NCI-H2196 (cell line): ENCODE measurements at regions not wholly inside any gene's neighbourhood (a gene's known extent, or its start where the extent isn't known, plus 50 kb on each side); places are given as distances from the start of the nearest gene placed in this dataset.

Experiments used
- DNase-seq: peaks from one replicate; lab custom pipeline; 2025; ENCODE audit not compliant: unreplicated experiment; lab: John Stamatoyannopoulos, UW

DNA sequence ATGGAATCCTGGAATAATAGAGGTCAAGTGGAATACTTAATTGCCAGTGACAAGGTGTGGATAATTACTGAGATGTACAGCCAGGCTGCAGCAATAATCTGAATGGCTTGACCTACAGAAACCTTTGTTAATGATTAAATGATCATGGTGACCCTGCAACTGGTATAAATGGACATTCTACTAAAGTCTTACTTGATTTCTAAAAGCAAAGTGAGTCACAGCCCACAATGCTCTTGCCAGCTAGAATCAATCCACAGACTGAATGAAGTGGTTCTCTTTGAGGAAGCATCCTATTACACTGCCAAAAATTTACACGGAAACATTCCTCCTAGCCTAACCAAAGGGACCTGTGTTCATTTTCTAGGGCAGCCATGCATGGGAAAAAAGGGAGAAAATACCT, 518.5 kb downstream of the SOX5 start:
- DNase-seq = no peak

GRCh38 chr12:23433121-23433520, 516.3 kb downstream of the SOX5 start:
- DNase-seq = no peak

DNA sequence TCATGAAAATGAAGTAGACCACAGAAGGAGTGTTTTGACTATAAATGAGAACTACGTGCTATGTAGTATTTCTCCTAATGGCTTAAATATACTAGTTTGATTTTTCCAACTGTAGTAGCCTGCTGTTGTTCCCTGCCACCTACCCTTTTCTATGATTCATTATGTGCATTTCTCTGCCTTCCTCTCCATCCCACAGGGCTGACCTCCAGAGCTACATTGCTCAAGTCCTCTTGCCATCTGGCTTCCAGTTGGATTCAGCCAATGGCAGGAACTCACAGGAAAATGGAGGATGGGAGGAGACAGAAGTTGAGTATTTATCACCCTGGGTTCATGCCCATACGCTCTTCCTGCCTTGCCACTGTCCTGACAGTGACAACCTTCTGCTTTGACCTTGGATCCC, 515.3 kb downstream of the SOX5 start:
- DNase-seq = no peak

DNA sequence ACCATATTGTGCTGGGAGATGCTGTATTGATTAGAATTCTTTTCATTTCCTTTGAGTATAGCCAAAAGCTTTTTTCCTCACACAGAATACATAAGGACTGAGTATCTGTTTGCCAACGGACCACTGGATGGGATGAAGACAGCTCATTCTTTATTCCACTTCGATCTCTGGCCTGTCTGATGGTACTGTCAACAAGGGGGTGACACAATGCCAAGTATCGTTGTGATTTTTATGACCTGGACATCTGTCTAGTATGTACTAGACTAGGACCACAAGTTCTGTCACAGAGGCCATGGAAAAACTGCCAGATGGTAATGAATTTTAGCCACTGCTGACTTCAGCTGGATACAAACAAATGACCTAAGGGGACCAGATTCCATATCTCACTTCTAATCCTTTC, 502.7 kb downstream of the SOX5 start:
- peak; percentile 39 for DNase-seq

DNA sequence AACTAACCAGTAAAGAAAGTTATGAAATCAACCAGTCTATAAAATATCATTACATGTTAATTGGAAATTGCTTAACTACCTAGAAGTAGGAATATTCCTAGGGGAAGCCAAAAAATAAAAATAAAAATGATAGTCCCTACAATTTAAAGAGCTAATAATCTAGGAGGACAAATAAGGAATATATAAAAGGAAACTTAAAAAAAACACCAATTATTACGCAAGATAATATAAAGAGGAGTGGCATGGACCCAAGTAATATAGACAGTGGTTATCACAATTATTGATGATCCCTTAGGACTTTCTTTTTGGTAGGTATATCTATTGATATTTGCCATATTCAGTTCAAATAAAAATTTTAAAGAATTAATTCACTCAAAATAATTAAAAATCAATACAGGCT, 498.7 kb downstream of the SOX5 start:
- no peak for DNase-seq

DNA sequence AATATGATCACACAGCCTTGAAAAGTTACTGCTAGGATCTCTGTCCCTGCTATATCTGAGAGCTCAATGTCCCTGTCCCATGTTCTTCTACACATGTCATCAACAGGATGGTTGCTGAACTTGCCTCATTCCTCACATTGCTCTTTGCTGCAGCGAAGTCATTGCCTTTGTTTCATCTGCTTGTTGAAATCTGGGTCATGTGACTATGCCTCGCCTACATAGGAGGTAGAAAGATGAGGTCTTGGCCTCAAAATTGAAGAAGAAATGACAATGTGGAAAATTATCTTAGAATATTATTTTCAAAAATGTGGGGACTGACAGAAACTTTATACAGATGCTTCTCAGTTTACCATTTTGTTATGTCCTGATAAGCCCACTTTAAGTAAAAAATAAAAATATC, 494.2 kb downstream of the SOX5 start:
- DNase-seq = no peak

DNA sequence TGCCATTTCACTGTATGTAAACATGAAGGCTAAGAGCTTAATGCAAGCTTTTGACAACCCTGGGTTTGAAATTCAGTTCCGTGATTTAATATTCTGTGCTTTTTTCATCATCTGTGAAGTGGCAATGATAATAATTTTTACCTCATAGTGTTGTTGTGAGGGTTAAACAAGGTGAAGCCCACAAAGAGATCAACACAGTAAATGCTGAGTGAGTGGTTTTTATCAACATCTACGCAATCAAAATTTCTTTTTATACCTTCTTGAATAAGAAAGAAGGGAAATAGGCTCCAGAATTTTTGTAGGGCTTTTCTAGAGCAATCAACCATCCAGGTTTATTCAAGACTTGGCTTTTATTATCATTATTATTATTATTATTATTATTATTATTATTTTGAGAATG, 490.8 kb downstream of the SOX5 start:
- DNase-seq = no peak

- DNase-seq = no peak
Measured at GRCh38 chr12:23462546-23462945, 486.9 kb downstream of the SOX5 start.

- DNase-seq = no peak
Measured at GRCh38 chr12:23463172-23463571, 486.3 kb downstream of the SOX5 start.

DNA sequence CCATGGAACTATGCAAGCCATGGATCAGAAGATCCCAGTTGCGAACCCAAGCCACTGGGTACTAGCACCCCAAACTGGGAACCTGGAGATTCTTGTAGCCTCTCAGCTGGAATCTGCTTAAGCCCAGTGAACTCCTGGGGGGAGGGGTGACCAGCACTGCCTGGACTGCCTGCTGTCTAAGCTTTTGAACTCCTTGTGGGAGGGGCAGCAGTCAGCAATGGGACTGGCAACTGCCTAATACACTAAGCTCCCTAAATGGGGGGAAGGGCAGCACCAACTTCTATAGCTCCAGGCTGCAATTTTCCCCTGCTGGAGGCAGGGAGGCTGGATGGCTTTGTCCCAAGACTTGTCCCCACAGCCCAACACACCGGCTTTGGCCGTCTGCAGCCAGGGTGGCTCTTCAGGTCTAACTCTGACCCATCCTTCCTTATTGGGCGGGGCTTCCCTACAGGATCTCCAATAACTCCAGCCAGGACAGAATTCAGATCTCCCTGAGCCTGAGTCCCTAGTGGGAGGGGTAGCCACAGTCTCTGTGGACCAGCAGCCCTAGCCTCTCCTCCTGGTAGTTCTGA, 485.1 kb downstream of the SOX5 start:
- DNase-seq = no peak

DNA sequence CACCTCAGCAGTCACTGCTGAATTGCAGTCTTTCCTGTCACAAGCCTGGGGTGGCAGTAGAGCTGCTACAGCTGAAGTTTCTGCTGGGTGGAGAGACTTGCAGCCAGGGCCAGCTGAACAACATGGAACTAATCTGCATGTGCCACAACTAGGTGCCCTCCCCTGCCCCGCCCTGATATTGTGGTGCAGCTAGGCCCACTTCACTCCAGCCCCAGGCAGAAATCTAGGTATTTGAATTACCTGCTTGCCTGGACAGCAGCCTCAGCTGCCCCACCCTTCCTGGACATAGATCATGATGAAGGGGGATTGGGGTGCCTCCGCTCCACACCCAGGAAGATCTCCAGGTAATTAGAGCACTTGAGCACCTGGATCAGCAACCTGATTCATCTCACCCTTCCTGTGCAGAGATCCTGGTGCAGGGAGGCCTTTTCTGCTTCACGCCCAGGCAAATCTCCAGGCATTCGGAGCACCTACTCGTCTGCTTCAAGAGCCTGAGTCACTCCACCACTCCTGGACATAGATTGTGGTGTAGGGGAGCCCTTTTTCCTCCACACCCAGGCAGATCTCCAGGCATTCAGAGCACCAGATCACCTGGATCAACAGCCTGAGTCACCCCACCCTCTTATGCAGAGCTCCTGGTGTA, 477.0 kb downstream of the SOX5 start:
- DNase-seq = peak; percentile 61

DNA sequence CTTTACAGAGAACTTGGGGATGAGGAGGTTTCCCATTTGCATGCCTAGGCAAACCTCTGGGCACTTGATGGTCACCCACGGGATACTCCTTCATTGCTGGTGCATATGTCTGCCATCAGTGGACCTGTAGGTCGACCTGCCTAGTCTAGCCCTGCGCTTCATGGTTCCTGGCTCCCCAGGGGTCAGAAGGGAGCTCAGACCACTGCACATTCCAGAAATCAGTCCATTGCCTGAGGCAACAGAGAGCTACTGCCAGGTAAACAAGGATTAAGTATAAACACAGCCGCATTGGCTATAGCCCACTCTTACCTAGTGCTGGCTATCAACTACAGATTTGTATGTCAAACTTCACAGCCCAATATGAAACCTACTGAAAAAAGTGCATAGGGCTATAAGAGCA, 476.4 kb downstream of the SOX5 start:
- no peak for DNase-seq

- DNase-seq = no peak
Measured at GRCh38 chr12:23474438-23474976, 475.0 kb downstream of the SOX5 start.
